ENCODE measurements at regions not wholly inside any gene's neighbourhood (a gene's known extent, or its start where the extent isn't known, plus 50 kb on each side); places are given as distances from the start of the nearest gene placed in this dataset.

DNA sequence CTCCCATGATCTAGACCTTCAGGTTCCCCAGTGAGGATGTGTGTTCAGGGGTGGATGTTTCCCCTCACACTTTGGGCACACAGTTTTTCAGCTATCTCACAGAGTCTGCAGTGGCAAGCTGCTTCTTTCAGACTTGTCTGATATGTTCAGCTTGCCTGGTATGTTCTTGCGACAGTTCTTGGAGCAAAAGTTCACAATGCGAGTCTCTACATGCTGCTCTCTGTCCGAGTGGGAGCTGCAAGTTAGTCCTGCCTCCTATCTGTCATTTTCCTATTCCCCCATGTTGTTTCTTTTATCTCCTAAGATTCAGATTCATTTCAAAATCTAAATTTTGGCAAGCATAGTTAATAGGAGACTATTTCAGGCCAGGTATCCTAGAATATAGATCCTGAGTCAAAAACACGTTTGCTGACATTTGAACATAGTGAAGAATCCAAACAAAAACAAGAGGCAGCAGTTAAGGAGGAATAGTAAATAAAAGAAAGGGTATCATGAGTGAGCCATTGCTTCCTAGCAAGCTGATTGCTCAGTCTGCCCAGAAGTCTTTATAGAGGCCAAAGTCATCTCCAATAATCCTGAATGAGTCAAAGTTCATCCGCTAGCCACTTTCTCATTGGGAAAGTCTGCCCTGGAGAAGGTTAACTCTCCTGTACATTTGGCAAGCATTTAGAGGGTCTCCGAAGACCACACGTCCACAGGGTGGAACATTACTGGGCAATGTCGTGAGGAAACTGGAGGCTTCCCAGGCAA, 140.2 kb upstream of the MOCS1 start:
- no peaks in the 10 kb centered on the region for H3K27me3 ChIP-seq
- peak overlapping the region; percentile 48; the same call in 1 of the 2 replicates for H3K4me2 ChIP-seq
- no peaks in the 10 kb centered on the region for H3K36me3 ChIP-seq
- peaks cover 34% of the 10 kb centered on the region for H3K4me1 ChIP-seq
- no peak overlapping the region for H3K9ac ChIP-seq
- H3K27ac ChIP-seq, result no peak overlapping the region
- no peak for TF ChIP-seq Cebpa-rat (IDR thresholded peaks at IDR 0.05)
- H4K20me1 ChIP-seq, result no peaks in the 10 kb centered on the region
- no peaks in the 10 kb centered on the region for H3K9me3 ChIP-seq
- H3K4me3 ChIP-seq, result no peak overlapping the region

DNA sequence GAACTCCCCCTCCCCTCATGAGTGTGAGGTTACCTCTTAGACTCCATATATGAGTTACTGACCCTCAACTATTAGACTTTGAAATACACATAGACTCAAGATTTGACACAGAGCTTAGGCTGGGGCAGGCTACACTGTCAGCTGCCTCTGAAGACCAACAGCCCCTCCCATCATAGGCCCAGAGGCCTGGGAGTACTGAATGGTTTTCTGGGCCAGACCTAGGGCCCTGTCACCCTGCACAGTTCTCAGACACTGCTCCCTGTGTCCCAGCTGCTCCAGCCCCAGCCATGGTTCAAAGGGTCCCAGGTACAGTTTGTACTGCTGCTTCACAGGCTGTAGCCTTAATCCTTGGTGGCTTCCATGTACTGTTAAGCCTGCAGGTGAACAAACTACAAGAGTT, 132.1 kb upstream of the MOCS1 start:
- H3K9me3 ChIP-seq, result peaks cover 14% of the 10 kb centered on the region
- no peak for TF ChIP-seq Cebpa-rat (IDR thresholded peaks at IDR 0.05)
- no peaks in the 10 kb centered on the region for H3K36me3 ChIP-seq
- H3K9ac ChIP-seq, result no peak overlapping the region
- H4K20me1 ChIP-seq, result no peaks in the 10 kb centered on the region
- no peak overlapping the region for H3K27ac ChIP-seq
- H3K4me1 ChIP-seq, result peaks cover 29% of the 10 kb centered on the region
- no peak overlapping the region for H3K4me2 ChIP-seq
- H3K4me3 ChIP-seq, result no peak overlapping the region
- no peaks in the 10 kb centered on the region for H3K27me3 ChIP-seq

DNA sequence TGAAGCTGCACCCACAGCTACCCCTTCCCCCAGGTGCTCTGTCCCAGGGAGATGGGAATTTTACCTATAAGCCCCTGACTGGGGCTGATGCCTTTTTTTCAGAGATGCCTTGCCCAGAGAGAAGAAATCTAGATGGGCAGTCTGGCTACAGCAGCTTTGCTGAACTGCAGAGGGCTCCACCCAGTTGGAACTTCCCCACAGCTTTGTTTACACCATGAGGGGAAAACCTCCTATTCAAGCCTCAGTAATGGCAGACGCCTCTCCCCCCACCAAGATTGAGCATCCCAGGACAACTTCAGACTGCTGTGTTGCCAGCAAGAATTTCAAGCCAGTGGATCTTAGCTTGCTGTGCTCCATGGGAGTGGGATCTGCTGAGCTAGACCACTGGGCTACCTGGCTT, 122.6 kb upstream of the MOCS1 start:
- Histone ChIP-seq H3K27ac (no peak overlapping the region), H3K9ac (no peak overlapping the region), H4K20me1 (no peaks in the 10 kb centered on the region), H3K9me3 (peaks cover 8% of the 10 kb centered on the region; the same call in 1 of the 2 replicates), H3K36me3 (no peaks in the 10 kb centered on the region), H3K4me2 (no peak overlapping the region), H3K4me1 (no peaks in the 10 kb centered on the region), H3K4me3 (no peak overlapping the region), H3K27me3 (no peaks in the 10 kb centered on the region)
- TF ChIP-seq Cebpa-rat (IDR thresholded peaks at IDR 0.05), result no peak

DNA sequence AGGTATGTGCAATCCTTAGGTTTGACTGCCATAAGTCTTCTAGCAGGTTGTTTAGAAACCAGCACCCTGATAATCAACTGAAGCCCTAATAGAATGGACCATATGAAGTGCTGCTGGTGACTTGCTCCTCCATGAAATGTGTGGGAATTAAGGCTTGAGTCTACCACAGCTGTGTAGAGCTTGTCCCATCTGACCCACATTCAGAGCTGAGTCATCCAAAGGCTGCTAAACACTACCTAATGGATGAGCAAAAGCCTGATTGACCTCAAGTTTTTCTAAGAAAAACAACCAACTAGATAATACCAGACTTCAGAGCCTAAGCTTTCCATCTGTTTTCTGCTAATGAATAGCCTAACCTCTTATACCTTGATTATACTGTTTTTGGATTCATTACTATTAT, 120.3 kb upstream of the MOCS1 start:
- Histone ChIP-seq H3K4me3 (no peak overlapping the region), H3K4me1 (no peaks in the 10 kb centered on the region), H4K20me1 (no peaks in the 10 kb centered on the region), H3K9me3 (peaks cover 8% of the 10 kb centered on the region; the same call in 1 of the 2 replicates), H3K9ac (no peak overlapping the region), H3K27me3 (no peaks in the 10 kb centered on the region), H3K27ac (no peak overlapping the region), H3K4me2 (no peak overlapping the region), H3K36me3 (no peaks in the 10 kb centered on the region)
- no peak for TF ChIP-seq Cebpa-rat (IDR thresholded peaks at IDR 0.05)

DNA sequence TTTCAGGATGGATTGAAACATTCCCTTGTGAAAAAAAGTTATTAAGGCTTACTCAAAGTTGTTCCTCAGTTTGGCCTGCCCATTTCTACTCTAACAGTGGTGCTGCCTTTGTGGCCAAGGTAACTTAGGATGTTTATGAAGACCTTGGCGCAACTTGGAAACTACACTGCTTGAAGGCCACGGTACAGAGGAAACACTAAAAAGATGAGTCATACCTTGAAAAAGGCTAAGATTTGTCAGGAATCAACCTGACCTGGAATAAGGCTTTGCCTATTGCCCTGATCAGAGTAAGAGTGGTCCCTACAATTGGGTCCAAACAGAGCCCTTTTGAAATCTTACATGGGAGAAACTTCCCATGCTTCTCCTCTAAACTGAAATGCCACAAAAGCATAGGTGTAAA, 119.9 kb upstream of the MOCS1 start:
- Histone ChIP-seq H3K27ac (no peak overlapping the region), H3K4me1 (no peaks in the 10 kb centered on the region), H3K36me3 (no peaks in the 10 kb centered on the region), H3K9ac (no peak overlapping the region), H3K4me3 (no peak overlapping the region), H3K9me3 (peaks cover 8% of the 10 kb centered on the region; the same call in 1 of the 2 replicates), H3K27me3 (no peaks in the 10 kb centered on the region), H4K20me1 (no peaks in the 10 kb centered on the region), H3K4me2 (no peak overlapping the region)
- TF ChIP-seq Cebpa-rat (IDR thresholded peaks at IDR 0.05), result no peak

DNA sequence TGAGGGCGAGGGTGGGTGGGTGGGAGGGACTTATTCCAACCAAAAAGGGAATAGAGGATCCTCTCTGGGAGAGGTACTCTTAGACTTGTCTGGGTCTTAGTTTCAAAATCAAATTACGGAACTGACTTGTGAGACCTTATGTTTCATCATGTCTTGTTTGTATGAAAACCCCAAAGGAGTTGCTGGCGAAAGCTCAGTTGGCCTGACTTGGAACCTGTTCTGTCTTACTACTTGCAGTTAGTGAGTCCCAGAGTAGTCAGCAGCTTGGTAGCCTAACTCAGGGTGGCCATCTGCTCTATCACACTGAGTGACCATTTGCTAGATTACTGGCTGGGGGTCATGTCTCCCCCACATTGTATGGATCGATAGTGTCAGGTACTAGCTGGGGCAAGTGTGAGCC, 114.9 kb upstream of the MOCS1 start:
- no peak for TF ChIP-seq Cebpa-rat (IDR thresholded peaks at IDR 0.05)
- H3K4me3 ChIP-seq, result no peak overlapping the region
- no peaks in the 10 kb centered on the region for H4K20me1 ChIP-seq
- H3K36me3 ChIP-seq, result no peaks in the 10 kb centered on the region
- no peaks in the 10 kb centered on the region for H3K9me3 ChIP-seq
- H3K27ac ChIP-seq, result no peak overlapping the region
- H3K27me3 ChIP-seq, result no peaks in the 10 kb centered on the region
- no peak overlapping the region for H3K9ac ChIP-seq
- H3K4me1 ChIP-seq, result no peaks in the 10 kb centered on the region
- no peak overlapping the region for H3K4me2 ChIP-seq

DNA sequence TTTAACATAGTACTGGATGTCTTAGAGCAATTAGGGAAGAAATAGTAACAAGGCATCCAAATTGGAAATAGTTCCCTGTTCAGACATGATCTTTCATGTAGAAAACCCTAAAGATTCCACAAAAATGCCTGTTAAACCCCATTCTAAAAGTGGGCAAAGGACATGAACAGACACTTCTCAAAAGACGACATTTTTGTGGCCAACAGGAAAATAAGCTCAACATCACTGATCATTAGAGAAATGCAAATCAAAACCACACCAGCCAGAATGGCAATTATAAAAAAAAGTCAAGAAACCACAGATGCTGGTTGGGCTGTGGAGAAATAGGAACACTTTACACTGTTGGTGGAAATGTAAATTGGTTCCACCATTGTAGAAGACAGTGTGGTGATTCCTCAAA, 109.9 kb upstream of the MOCS1 start:
- no peaks in the 10 kb centered on the region for H3K27me3 ChIP-seq
- no peak for TF ChIP-seq Cebpa-rat (IDR thresholded peaks at IDR 0.05)
- no peaks in the 10 kb centered on the region for H3K4me1 ChIP-seq
- H4K20me1 ChIP-seq, result no peaks in the 10 kb centered on the region
- no peaks in the 10 kb centered on the region for H3K36me3 ChIP-seq
- peaks cover 23% of the 10 kb centered on the region for H3K9me3 ChIP-seq
- no peak overlapping the region for H3K9ac ChIP-seq
- H3K4me2 ChIP-seq, result no peak overlapping the region
- H3K27ac ChIP-seq, result no peak overlapping the region
- H3K4me3 ChIP-seq, result no peak overlapping the region

DNA sequence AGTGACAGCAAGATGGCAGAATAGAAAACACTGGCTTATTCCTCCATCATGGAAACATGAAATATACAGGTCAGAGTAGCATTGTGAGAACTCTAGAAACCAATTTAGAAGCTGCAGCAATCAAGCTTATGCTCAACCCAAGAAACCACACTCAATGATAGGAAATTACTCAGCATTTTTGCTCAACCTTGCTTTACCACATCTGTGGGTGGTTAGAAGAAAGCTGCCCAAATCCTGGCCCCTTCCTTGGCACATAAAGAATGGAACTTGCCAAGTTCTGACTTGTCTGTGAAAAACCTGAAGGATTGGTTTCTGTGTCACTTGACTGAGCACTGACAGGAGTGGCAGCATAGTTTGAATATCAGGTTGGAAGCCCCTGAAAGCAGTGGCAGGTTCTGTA, 108.0 kb upstream of the MOCS1 start:
- Histone ChIP-seq H3K9ac (no peak overlapping the region), H3K27me3 (no peaks in the 10 kb centered on the region), H3K27ac (no peak overlapping the region), H3K4me2 (no peak overlapping the region), H3K4me1 (no peaks in the 10 kb centered on the region), H3K36me3 (no peaks in the 10 kb centered on the region), H4K20me1 (no peaks in the 10 kb centered on the region), H3K9me3 (peaks cover 23% of the 10 kb centered on the region), H3K4me3 (no peak overlapping the region)
- no peak for TF ChIP-seq Cebpa-rat (IDR thresholded peaks at IDR 0.05)

DNA sequence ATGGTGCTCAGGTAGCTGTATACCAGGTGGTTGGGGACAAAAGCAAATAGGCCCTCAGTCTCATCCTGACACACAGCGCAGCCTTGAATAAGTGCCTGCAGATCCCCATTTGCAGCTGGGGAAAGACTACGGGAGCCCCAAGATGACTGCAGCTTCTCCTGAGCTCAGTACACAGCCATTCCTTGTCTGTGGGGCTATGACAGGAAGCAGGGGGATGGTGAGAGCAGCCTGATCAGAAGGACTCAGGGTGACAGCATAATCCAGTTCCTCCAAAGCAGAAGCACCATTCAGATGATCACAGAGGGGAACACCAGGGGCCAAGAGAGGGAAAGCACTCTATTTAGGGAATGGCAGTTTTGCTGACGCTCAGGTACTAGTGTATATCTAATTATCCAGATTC, 104.8 kb upstream of the MOCS1 start:
- no peak overlapping the region for H3K4me2 ChIP-seq
- peaks cover 23% of the 10 kb centered on the region for H3K9me3 ChIP-seq
- H3K36me3 ChIP-seq, result no peaks in the 10 kb centered on the region
- H3K27me3 ChIP-seq, result no peaks in the 10 kb centered on the region
- no peak overlapping the region for H3K9ac ChIP-seq
- H3K4me1 ChIP-seq, result no peaks in the 10 kb centered on the region
- TF ChIP-seq Cebpa-rat (IDR thresholded peaks at IDR 0.05), result no peak
- no peak overlapping the region for H3K27ac ChIP-seq
- H3K4me3 ChIP-seq, result no peak overlapping the region
- H4K20me1 ChIP-seq, result no peaks in the 10 kb centered on the region

DNA sequence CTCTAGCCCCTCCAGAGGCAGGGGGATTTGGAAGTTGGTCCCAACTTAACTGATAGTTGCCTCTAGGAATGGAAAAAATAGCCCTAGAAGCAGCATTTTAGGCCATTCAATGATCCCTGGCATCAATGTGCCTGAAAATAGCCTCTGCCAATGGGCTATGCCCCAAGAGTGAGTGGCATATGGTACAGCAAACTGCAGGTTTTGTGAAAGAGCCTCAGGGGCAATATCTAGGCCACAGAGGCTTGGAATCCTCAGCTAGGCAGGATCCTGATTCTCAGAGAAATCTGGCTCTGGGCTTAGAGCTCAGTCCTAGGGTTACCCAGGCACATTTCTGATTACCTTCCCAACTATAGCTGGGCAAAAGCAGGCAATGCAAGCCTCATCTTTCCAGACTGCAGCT, 104.4 kb upstream of the MOCS1 start:
- no peak for TF ChIP-seq Cebpa-rat (IDR thresholded peaks at IDR 0.05)
- no peaks in the 10 kb centered on the region for H3K36me3 ChIP-seq
- H3K4me3 ChIP-seq, result no peak overlapping the region
- H3K9me3 ChIP-seq, result peaks cover 23% of the 10 kb centered on the region
- no peak overlapping the region for H3K4me2 ChIP-seq
- no peak overlapping the region for H3K9ac ChIP-seq
- no peaks in the 10 kb centered on the region for H3K4me1 ChIP-seq
- no peaks in the 10 kb centered on the region for H4K20me1 ChIP-seq
- no peak overlapping the region for H3K27ac ChIP-seq
- H3K27me3 ChIP-seq, result no peaks in the 10 kb centered on the region

DNA sequence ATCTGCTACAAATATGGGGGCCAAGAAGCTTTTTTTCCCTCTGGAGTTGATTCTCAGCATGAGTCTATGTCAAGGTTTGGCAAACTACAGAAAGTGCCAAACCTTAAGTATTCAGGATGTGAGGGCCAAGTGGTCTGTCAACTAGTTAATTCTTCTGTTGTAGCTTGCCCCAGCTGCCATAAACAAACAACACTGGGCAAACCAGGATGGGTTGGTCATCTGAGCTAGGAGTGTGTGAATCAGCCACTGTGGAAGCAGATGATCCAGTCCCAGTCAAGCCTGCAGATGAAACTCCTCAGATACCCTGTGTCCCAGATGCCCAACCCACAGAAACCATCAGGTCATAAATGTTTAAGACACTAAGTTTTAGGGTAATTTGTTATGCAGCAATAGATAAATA, 103.0 kb upstream of the MOCS1 start:
- no peak for TF ChIP-seq Cebpa-rat (IDR thresholded peaks at IDR 0.05)
- Histone ChIP-seq H3K9ac (no peak overlapping the region), H3K4me1 (no peaks in the 10 kb centered on the region), H3K27me3 (no peaks in the 10 kb centered on the region), H3K36me3 (no peaks in the 10 kb centered on the region), H3K4me2 (no peak overlapping the region), H3K27ac (no peak overlapping the region), H3K9me3 (peaks cover 17% of the 10 kb centered on the region), H4K20me1 (no peaks in the 10 kb centered on the region), H3K4me3 (no peak overlapping the region)

All from BLaER1 (cell line).